Effector memory CD4-positive, alpha-beta T cell (primary cell): ENCODE measurements at regions not wholly inside any gene's neighbourhood (a gene's known extent, or its start where the extent isn't known, plus 50 kb on each side); places are given as distances from the start of the nearest gene placed in this dataset.

Source experiments
- DNase-seq, 3 donors: peaks; one replicate each; pipeline ENCODE4 v3.0.0-alpha.2; 2020
- H3K27ac ChIP-seq: 2 replicates; pipeline ENCODE4 v1.7.0; 2013; ENCODE audit warnings: mild to moderate bottlenecking, low read length, moderate library complexity; ENCODE audit not compliant: insufficient read depth, poor library complexity, severe bottlenecking
- H3K27me3 ChIP-seq: replicated peaks from 2 replicates; pipeline ENCODE4 v1.7.0; 2013; ENCODE audit warnings: mild to moderate bottlenecking, low read length; ENCODE audit not compliant: insufficient read depth, control insufficient read depth, poor library complexity, severe bottlenecking
- H3K36me3 ChIP-seq: 2 replicates; pipeline ENCODE4 v1.7.0; 2013; ENCODE audit warnings: mild to moderate bottlenecking, low read length, moderate library complexity; ENCODE audit not compliant: control insufficient read depth, insufficient read depth
- H3K4me1 ChIP-seq: 2 replicates; pipeline ENCODE4 v1.7.0; 2013; ENCODE audit warnings: low read length, mild to moderate bottlenecking; ENCODE audit not compliant: control insufficient read depth, insufficient read depth, poor library complexity, severe bottlenecking
- H3K4me3 ChIP-seq: 2 replicates; pipeline ENCODE4 v1.7.0; 2013; ENCODE audit warnings: low read length, low read depth, mild to moderate bottlenecking; ENCODE audit not compliant: insufficient read depth, poor library complexity, severe bottlenecking
- H3K9me3 ChIP-seq: 2 replicates; pipeline ENCODE4 v1.7.0; 2013; ENCODE audit warnings: mild to moderate bottlenecking, low read length, moderate library complexity; ENCODE audit not compliant: control insufficient read depth

DNA sequence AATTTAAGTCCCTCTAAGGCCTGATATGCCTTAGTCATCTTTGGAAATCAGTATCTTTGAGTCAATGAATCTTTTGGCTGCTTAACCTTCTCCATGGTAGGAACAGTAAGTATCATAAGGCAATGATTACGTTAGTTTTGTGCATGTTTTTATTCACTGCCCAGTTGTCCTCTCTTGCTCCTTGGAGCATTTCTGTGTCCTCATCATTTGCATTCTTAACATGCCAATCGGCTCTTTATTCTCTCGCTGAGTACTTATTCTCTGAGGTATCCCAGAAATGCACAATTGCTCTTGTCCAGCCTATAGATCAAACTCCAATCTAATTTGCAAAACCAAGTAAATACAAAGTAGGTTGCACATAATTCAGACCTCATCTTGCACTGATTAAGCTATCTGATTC lies 405.0 kb upstream of the IL12A start:
- Histone ChIP-seq H3K36me3 (no peaks in the 10 kb centered on the region), H3K27ac (no peak overlapping the region), H3K9me3 (no peaks in the 10 kb centered on the region), H3K4me1 (no peaks in the 10 kb centered on the region), H3K4me3 (no peak overlapping the region), H3K27me3 (no peaks in the 10 kb centered on the region)
- no peak for DNase-seq

DNA sequence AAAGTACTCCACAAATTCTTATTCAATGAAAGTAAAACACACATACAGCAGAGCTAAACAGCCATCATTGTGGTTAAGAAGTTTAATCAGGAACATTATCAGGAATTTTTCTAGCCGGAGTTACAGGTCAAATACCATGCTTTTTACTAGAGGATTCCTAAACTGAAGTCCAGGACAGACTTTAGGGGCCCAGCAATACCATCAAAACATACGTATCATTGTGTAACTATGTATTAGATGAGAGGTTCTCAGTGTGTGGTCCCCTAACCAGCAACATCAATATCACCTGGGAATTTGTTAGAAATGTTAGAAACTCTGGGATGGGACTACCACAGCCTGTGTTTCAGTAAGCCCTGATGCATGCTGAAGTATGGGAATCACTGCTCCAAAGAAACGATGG lies 404.2 kb upstream of the IL12A start:
- Histone ChIP-seq H3K4me3 (no peak overlapping the region), H3K9me3 (no peaks in the 10 kb centered on the region)
- no peak for DNase-seq

DNA sequence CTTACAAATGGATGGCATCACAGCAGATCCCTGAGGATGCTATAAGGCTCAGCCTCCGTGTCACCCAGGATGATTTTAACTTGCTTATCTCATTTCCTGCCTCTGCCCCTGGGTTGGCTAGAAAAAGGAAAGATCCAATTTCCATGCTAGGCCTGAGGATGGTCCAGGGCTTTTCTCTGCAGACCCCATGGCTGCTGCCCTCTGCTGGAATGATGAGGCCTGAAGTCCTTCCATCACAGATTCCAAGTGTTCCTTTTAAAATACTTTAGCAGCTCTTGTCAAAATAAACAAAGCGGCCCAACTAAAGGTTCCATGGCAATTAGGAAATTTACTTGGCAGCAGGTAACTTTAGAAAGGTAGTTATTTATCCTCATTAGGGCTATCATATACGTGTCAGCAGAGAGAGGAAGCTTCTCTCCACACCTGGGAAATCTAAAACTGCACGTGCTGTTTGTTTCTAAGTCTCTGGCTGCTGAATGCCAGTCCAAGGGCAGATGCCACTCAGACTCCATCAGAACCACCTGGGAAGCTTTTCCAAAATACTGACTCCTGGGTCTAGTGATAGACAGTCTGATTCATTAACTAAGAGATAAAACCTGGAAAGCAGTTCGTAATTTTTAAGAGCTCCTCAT lies 401.9 kb upstream of the IL12A start:
- Histone ChIP-seq H3K36me3 (no peaks in the 10 kb centered on the region), H3K9me3 (no peaks in the 10 kb centered on the region), H3K4me3 (no peak overlapping the region), H3K27ac (no peak overlapping the region), H3K4me1 (no peaks in the 10 kb centered on the region), H3K27me3 (no peaks in the 10 kb centered on the region)
- DNase-seq = no peak

More for the DNA sequence above, 404.2 kb upstream of the IL12A start:
- Histone ChIP-seq H3K27me3 (no peaks in the 10 kb centered on the region), H3K36me3 (no peaks in the 10 kb centered on the region), H3K27ac (no peak overlapping the region), H3K4me1 (no peaks in the 10 kb centered on the region)

DNA sequence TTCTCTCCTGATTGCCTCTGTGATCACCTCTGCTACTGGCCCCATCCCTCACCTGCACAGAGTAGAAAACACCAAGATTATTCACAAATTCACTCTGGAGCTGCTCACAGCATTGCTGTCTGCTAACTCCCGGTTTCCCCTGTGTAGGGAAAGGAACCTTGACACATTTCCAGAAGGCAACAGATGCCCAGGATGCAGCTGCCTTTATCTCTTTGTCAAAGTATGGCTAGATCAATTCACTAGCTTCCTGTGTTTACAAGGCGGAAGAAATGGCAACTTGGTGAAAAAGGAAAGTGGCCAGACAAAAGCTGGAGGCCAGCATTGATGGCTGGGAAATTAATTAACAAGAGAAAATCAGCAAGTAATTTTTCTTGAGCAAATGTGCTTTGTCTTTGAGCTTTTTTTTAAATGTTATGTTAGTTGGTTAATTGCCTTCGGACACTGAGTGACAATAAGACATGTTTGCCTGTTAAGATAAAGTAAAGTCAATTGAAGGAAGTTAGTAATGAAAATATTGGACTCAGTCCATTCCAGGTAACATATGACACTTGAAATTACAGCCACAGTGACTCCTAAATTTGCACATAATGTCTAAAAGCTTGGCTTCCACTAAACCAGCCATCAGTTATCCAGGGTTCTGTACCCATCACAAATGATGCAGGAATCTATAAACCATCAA lies 394.6 kb upstream of the IL12A start:
- H3K9me3 ChIP-seq = no peaks in the 10 kb centered on the region
- no peak overlapping the region for H3K27ac ChIP-seq
- H3K4me1 ChIP-seq = no peaks in the 10 kb centered on the region
- no peaks in the 10 kb centered on the region for H3K36me3 ChIP-seq
- no peaks in the 10 kb centered on the region for H3K27me3 ChIP-seq
- DNase-seq = no peak
- H3K4me3 ChIP-seq = no peak overlapping the region

DNA sequence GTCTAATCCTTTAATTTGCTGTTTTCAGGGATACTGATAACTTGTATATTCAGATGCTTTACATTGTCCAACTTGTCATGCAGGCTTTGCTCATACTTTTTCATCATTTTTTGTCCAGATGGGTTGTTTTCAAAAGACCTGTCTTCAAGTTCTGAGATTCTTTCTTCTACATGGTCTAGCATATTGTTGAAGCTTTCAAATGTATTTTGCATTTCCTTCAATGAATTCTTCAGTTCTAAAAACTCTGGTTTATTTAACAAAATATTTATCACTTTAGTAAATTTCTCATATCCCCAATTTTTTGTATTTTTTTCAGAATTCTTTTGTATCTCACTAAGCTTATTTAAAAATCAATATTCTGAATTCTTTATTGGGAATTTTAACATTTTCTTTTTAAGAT lies 388.3 kb upstream of the IL12A start:
- H3K9me3 ChIP-seq = no peaks in the 10 kb centered on the region
- DNase-seq = no peak
- no peaks in the 10 kb centered on the region for H3K36me3 ChIP-seq
- H3K4me3 ChIP-seq = no peak overlapping the region
- H3K4me1 ChIP-seq = no peaks in the 10 kb centered on the region
- no peaks in the 10 kb centered on the region for H3K27me3 ChIP-seq
- no peak overlapping the region for H3K27ac ChIP-seq

DNA sequence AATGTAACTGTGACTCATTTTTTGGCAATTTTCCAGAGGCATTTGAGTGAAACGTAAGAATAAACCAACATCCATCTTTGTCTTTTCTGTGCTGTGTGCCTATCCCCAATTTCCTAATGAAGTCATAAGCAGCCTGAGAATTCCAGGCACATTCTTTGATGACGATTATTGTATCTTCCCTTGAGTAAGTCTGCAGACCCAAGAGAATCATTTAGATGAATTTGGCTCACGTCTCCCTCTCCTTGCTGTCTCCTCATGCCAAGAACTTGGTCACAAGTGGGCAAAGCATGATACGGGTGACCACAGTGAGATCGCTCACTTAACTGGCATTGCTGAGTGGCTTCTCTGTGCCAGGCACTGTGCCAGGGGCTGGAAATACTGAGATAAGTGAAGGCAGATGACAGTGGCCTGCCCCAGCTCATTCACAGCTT lies 384.5 kb upstream of the IL12A start:
- no peaks in the 10 kb centered on the region for H3K9me3 ChIP-seq
- H3K4me1 ChIP-seq = no peaks in the 10 kb centered on the region
- DNase-seq = no peak
- no peaks in the 10 kb centered on the region for H3K27me3 ChIP-seq
- no peak overlapping the region for H3K4me3 ChIP-seq
- H3K36me3 ChIP-seq = no peaks in the 10 kb centered on the region
- no peak overlapping the region for H3K27ac ChIP-seq

DNA sequence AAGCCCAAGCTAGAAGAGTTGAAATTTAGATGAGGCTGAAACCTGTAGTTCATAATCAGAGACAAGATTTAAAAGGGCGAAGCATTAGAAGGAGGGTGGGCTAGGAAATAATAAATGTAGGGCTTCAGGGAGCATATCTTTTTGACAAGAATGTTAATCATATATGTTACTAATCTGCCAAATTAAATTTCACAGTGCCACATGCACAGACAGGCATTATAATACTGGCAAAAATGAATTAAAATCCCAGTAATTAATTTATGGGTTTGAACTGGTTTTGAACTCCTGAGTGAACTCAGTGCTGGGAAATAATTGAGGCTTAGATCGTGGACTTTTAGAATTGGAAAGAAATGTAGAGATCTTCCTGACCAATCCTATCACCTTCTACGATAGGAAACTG lies 383.5 kb upstream of the IL12A start:
- DNase-seq = no peak
- H3K4me3 ChIP-seq = no peak overlapping the region
- H3K27me3 ChIP-seq = no peaks in the 10 kb centered on the region

DNA sequence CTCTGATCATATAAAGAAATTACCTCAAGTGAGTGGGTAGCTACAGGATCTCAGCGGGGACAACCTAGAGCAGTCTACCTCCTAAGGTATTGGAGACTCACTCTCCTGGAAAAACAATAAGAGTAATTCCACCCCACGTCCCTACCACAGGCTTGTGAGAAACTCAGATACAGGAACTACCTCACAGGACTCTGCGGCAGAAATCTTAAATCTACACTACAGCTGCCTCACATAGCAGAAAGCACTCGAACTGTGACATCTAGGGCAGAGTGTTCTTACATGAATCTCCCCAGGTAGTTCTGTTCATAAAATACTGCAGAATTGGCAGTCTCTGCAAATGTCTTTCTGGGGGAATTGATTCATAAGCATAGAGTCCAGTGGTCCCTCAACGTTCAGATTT lies 382.9 kb upstream of the IL12A start:
- H3K4me1 ChIP-seq = no peaks in the 10 kb centered on the region
- no peak for DNase-seq
- H3K9me3 ChIP-seq = no peaks in the 10 kb centered on the region
- H3K36me3 ChIP-seq = no peaks in the 10 kb centered on the region
- H3K27ac ChIP-seq = no peak overlapping the region
- H3K27me3 ChIP-seq = no peaks in the 10 kb centered on the region
- H3K4me3 ChIP-seq = no peak overlapping the region

More for the DNA sequence above, 383.5 kb upstream of the IL12A start:
- Histone ChIP-seq H3K4me1 (no peaks in the 10 kb centered on the region), H3K27ac (no peak overlapping the region), H3K36me3 (no peaks in the 10 kb centered on the region), H3K9me3 (no peaks in the 10 kb centered on the region)

DNA sequence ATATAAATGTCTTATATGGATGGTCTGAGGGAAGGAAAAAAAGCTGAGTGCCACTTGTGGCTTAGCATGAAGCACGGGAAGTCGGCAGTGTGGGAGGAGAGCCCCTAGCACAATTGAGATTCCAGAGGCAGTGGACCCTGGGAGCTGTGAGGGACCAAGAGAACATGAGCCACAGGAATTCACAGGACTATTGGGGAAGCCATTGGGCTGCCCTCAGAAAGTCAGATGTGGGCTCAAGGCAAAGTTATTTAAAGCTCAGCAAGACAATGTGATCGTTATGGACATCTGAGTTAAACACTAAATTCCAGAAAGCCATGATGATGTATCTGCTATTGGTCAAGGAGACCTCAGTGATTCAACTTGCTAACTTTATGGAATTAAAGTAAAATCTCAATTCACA lies 380.8 kb upstream of the IL12A start:
- Histone ChIP-seq H3K27ac (no peak overlapping the region), H3K4me3 (no peak overlapping the region), H3K36me3 (no peaks in the 10 kb centered on the region), H3K9me3 (no peaks in the 10 kb centered on the region), H3K4me1 (no peaks in the 10 kb centered on the region), H3K27me3 (no peaks in the 10 kb centered on the region)
- DNase-seq = no peak

DNA sequence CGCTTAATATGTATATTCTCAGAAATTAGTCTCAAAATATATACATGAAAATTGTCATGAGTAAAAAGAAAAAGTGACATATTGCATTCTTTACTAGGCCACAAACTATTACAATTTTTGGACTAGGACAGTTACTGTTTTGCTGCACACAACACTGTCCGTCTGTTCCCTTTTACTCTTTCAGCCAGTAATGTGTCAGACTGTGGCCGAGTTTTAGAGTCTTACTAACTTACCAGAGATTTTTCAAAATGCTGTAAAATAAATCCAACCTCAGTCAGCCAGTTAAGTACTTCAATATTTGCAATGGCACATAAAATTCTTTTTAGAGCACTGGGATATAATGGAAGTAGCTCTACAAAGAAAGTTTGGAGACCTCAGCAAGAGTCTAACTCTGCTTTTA lies 380.3 kb upstream of the IL12A start:
- DNase-seq = no peak
- Histone ChIP-seq H3K27ac (no peak overlapping the region), H3K27me3 (no peaks in the 10 kb centered on the region), H3K4me3 (no peak overlapping the region), H3K9me3 (no peaks in the 10 kb centered on the region), H3K36me3 (no peaks in the 10 kb centered on the region), H3K4me1 (no peaks in the 10 kb centered on the region)
